ENCODE measurements at regions not wholly inside any gene's neighbourhood (a gene's known extent, or its start where the extent isn't known, plus 50 kb on each side); places are given as distances from the start of the nearest gene placed in this dataset.

GRCh38 chr3:163785693-163786092 is 1292.6 kb downstream of the SI start:
- H3K36me3 Mint-ChIP-seq, result no peaks in the 10 kb centered on the region
- no peak overlapping the region for H3K27ac Mint-ChIP-seq
- H3K4me1 Mint-ChIP-seq, result no peaks in the 10 kb centered on the region
- H3K27me3 Mint-ChIP-seq, result no peaks in the 10 kb centered on the region
- no peak overlapping the region for H3K4me3 Mint-ChIP-seq
- POLR2A ChIA-PET, result no interaction called here
- ATAC-seq (no peak), DNase-seq (no peak)
- peaks cover 6 to 22% (median 13%) of the 10 kb centered on the region in 9 donors for H3K9me3 Mint-ChIP-seq

- POLR2A ChIA-PET, result no interaction called here
- no peaks in the 10 kb centered on the region for H3K27me3 Mint-ChIP-seq
These were observed 1298.6 kb downstream of the SI start for GRCh38 chr3:163779396-163780344.

DNA sequence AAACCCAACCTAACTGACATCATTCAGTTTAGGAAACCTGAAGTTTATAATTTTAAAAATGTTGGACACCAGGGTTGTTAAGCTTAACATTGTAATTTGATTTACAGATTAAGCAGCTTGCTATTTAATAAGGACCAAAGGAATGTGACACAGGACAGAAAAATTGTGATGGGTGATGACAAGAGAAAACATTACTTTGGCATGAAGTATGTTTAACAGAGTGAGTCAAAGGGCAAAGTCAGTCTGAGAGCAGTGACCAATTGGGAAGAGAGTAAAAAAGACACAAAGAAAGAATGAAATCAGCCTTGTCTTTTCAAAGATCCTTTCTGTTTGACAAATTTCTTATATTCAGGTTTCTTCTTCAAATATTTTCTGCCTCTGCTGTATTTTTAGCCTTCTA is 1301.6 kb downstream of the SI start:
- H3K27ac Mint-ChIP-seq, result no peak overlapping the region
- POLR2A ChIA-PET, result no interaction called here
- DNase-seq (no peak), ATAC-seq (no peak)
- no peaks in the 10 kb centered on the region for H3K27me3 Mint-ChIP-seq
- H3K4me3 Mint-ChIP-seq, result no peak overlapping the region
- H3K4me1 Mint-ChIP-seq, result no peaks in the 10 kb centered on the region
- peaks cover 4 to 43% (median 18%) of the 10 kb centered on the region in 9 donors for H3K9me3 Mint-ChIP-seq
- H3K36me3 Mint-ChIP-seq, result peaks cover 0 to 4% (median 0%) of the 10 kb centered on the region in 3 donors

More at GRCh38 chr3:163779396-163780344, 1298.6 kb downstream of the SI start:
- Mint-ChIP-seq H3K4me3 (no peak overlapping the region), H3K27ac (no peak overlapping the region), H3K36me3 (no peaks in the 10 kb centered on the region), H3K4me1 (no peaks in the 10 kb centered on the region), H3K9me3 (peaks cover 7 to 25% (median 13%) of the 10 kb centered on the region in 9 donors)
- DNase-seq, result no peak
- ATAC-seq, result no peak

DNA sequence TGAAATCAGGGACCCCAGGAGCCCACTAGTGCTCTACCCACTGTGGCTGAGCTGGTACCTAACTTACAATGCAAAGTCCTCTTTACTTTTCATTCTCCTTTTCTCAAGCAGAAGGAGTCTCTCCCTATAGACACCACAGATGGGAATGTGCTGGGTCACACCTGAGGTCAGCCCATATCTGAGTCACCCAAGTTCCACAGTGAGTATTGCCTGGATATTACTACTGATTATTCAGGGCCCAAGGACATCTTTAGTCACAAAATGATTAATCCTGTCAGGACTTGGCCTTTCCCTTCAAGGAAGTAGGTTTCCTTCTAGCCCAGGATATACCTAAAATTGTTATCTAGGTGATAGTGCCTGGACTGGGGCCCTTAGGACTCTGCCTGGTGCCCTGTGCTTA is 1305.2 kb downstream of the SI start:
- Mint-ChIP-seq H3K27ac (no peak overlapping the region), H3K4me3 (no peak overlapping the region), H3K9me3 (peaks cover 8 to 44% (median 19%) of the 10 kb centered on the region in 9 donors), H3K27me3 (no peaks in the 10 kb centered on the region), H3K36me3 (peaks cover 0 to 4% (median 0%) of the 10 kb centered on the region in 3 donors), H3K4me1 (no peaks in the 10 kb centered on the region)
- DNase-seq (no peak), ATAC-seq (no peak)
- POLR2A ChIA-PET, result no interaction called here

DNA sequence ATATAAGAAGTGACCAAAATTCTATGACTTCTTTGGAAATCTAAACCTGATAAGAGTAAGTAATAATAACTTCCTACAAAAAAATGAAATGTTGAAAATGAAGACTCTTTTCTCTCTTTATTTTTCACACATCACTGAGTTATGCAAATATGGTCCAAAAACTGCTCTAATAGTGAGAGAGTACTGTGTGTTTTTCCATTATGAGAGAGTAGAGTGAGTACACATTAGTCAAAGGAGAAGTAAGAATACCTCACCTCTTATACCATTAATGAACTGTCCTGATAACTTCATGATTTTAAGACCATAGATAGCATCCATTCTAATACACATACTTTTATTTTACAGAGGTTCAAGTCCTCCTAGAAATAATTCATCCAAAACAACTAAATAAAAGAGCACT is 1310.2 kb downstream of the SI start:
- POLR2A ChIA-PET, result no interaction called here
- no peak overlapping the region for H3K4me3 Mint-ChIP-seq
- H3K9me3 Mint-ChIP-seq, result peaks cover 3 to 25% (median 12%) of the 10 kb centered on the region in 9 donors
- H3K36me3 Mint-ChIP-seq, result peaks cover 0 to 4% (median 0%) of the 10 kb centered on the region in 3 donors
- no peak for DNase-seq
- no peak overlapping the region for H3K27ac Mint-ChIP-seq
- no peak for ATAC-seq
- H3K4me1 Mint-ChIP-seq, result no peaks in the 10 kb centered on the region
- no peaks in the 10 kb centered on the region for H3K27me3 Mint-ChIP-seq

DNA sequence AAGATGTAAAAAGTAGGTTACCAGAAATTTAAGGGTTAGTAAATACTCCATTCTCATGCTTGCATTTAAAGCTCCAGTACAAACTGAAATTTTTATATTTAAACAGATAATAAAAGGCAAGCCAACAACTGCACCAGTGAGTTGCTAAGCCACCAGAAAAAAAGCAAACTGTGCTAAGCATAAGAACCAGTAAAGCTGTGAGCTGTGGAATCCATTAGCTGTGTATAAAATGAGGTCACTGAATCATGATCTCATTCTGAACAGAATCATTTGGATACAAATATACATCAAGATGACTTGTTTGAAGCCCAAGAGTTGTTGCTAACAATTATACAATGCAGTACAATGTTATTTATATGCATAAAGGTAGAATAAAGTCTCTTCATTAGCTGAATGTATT is 1312.2 kb downstream of the SI start:
- H3K27ac Mint-ChIP-seq, result no peak overlapping the region
- ATAC-seq (no peak), DNase-seq (no peak)
- H3K4me1 Mint-ChIP-seq, result no peaks in the 10 kb centered on the region
- H3K36me3 Mint-ChIP-seq, result no peaks in the 10 kb centered on the region
- no peaks in the 10 kb centered on the region for H3K27me3 Mint-ChIP-seq
- no peak overlapping the region for H3K4me3 Mint-ChIP-seq
- POLR2A ChIA-PET, result no interaction called here
- peaks cover 3 to 20% (median 11%) of the 10 kb centered on the region in 9 donors for H3K9me3 Mint-ChIP-seq

DNA sequence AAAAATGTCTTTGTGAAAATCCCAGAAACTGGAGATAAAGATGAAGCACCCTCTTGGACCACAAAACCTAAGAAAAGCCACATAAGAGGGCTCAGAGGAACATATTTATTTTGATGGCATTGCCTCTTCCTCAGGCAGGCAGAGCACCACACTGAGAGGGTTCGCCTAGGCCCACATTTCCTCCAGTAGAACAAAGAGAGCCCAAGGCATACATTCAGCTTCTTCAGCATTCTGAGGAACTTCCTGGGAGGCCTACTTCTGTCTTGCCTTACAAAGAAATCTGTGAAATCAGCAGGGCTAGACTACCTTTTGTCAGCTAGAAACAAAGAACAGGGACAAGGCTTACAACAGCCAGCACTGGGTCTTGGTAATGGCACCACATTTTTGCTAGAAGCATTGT is 1325.3 kb downstream of the SI start:
- H3K27ac Mint-ChIP-seq, result no peak overlapping the region
- no peak overlapping the region for H3K4me3 Mint-ChIP-seq
- no peaks in the 10 kb centered on the region for H3K4me1 Mint-ChIP-seq
- peaks cover 7 to 52% (median 22%) of the 10 kb centered on the region in 9 donors for H3K9me3 Mint-ChIP-seq
- POLR2A ChIA-PET, result no interaction called here
- H3K36me3 Mint-ChIP-seq, result no peaks in the 10 kb centered on the region
- no peak for ATAC-seq
- DNase-seq, result no peak
- H3K27me3 Mint-ChIP-seq, result no peaks in the 10 kb centered on the region

DNA sequence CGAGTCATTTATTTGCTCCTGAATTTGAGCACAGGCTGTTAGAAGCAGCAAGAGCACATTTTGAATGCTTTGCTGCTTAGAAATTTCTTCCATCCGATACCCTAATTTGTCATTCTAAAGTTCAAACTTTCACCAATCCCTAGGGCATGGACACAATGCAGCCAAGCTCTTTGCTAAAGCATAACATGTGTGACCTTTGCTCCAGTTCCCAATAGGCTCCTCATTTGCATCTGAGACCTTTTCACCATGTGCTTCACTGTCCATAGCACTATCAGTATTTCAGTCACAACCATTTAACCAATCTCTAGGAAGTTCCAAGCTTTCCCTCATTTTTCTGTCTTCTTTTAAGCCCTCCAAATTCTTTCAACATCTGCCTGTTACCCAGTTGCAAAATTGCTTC is 1333.1 kb downstream of the SI start:
- Mint-ChIP-seq H3K27ac (no peak overlapping the region), H3K4me3 (no peak overlapping the region), H3K27me3 (no peaks in the 10 kb centered on the region), H3K36me3 (peaks cover 0 to 4% (median 0%) of the 10 kb centered on the region in 3 donors), H3K9me3 (peaks cover 0 to 28% (median 11%) of the 10 kb centered on the region in 9 donors), H3K4me1 (no peaks in the 10 kb centered on the region)
- DNase-seq, result no peak
- POLR2A ChIA-PET, result no interaction called here
- no peak for ATAC-seq

GRCh38 chr3:163735394-163735793 is 1342.9 kb downstream of the SI start:
- POLR2A ChIA-PET, result no interaction called here
- Mint-ChIP-seq H3K27me3 (no peaks in the 10 kb centered on the region), H3K4me3 (no peak overlapping the region), H3K36me3 (peaks cover 0 to 5% (median 0%) of the 10 kb centered on the region in 3 donors), H3K4me1 (no peaks in the 10 kb centered on the region), H3K9me3 (peaks cover 2 to 27% (median 13%) of the 10 kb centered on the region in 9 donors), H3K27ac (no peak overlapping the region)
- no peak for ATAC-seq
- DNase-seq, result no peak

DNA sequence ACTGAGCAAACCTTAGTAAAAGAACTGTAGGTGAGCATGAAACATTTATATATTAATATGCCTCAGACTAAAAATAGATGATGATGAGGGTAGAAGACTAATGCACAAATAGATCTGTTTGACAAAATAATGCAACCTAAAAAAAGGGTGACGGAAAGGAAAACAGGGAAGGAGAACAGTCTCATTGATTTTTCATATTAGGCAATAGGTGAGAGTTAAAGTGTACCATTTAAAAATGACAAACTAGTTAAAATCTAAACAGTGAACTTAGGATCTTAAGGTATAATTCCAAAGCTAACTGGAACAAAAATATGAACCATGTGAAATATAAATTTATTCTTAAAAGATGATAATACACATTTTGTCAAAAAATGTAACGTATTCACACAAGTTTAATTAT is 1347.6 kb downstream of the SI start:
- POLR2A ChIA-PET, result no interaction called here
- Mint-ChIP-seq H3K36me3 (no peaks in the 10 kb centered on the region), H3K27me3 (no peaks in the 10 kb centered on the region)

GRCh38 chr3:163726125-163726524 is 1352.2 kb downstream of the SI start:
- Mint-ChIP-seq H3K9me3 (peaks cover 0 to 7% (median 4%) of the 10 kb centered on the region in 9 donors), H3K4me1 (no peaks in the 10 kb centered on the region), H3K36me3 (peaks cover 0 to 2% (median 0%) of the 10 kb centered on the region in 3 donors), H3K27me3 (no peaks in the 10 kb centered on the region), H3K4me3 (no peak overlapping the region), H3K27ac (no peak overlapping the region)
- POLR2A ChIA-PET, result no interaction called here
- no peak for DNase-seq
- ATAC-seq, result no peak

More for the DNA sequence above, 1347.6 kb downstream of the SI start:
- ATAC-seq, result no peak
- no peaks in the 10 kb centered on the region for H3K4me1 Mint-ChIP-seq
- no peak for DNase-seq
- H3K27ac Mint-ChIP-seq, result no peak overlapping the region
- no peak overlapping the region for H3K4me3 Mint-ChIP-seq
- peaks cover 0 to 7% (median 3%) of the 10 kb centered on the region in 9 donors for H3K9me3 Mint-ChIP-seq

GRCh38 chr3:163722405-163722804 is 1355.9 kb downstream of the SI start:
- no peak for ATAC-seq
- Mint-ChIP-seq H3K4me3 (no peak overlapping the region), H3K4me1 (no peaks in the 10 kb centered on the region), H3K27me3 (no peaks in the 10 kb centered on the region), H3K27ac (no peak overlapping the region), H3K9me3 (peaks cover 0 to 20% (median 5%) of the 10 kb centered on the region in 9 donors), H3K36me3 (peaks cover 0 to 5% (median 0%) of the 10 kb centered on the region in 3 donors)
- POLR2A ChIA-PET, result no interaction called here
- no peak for DNase-seq

GRCh38 chr3:163721596-163721995 is 1356.7 kb downstream of the SI start:
- Mint-ChIP-seq H3K9me3 (peaks cover 0 to 23% (median 7%) of the 10 kb centered on the region in 9 donors), H3K36me3 (peaks cover 0 to 5% (median 0%) of the 10 kb centered on the region in 3 donors), H3K4me1 (no peaks in the 10 kb centered on the region), H3K27ac (no peak overlapping the region), H3K4me3 (no peak overlapping the region), H3K27me3 (no peaks in the 10 kb centered on the region)
- DNase-seq, result no peak
- no peak for ATAC-seq
- POLR2A ChIA-PET, result no interaction called here

Data from naive thymus-derived CD8-positive, alpha-beta T cell (primary cell).